GM23338 (cell line): ENCODE measurements at regions not wholly inside any gene's neighbourhood (a gene's known extent, or its start where the extent isn't known, plus 50 kb on each side); places are given as distances from the start of the nearest gene placed in this dataset.

Source experiments
- ATAC-seq: fragments of 200-7000 bp; cut with Tn5 transposase; 3 replicates; pipeline ENCODE4 v1.9.1; 2020
- DNase-seq: peaks from one replicate; pipeline ENCODE4 v3.0.0-alpha.2; 2015; ENCODE audit warnings: low spot score
- H2AFZ ChIP-seq: fragments of 200-600 bp; sonication (generic); 2 replicates; pipeline ENCODE4 v1.8.0; 2016; ENCODE audit warnings: antibody characterized with exemption, mild to moderate bottlenecking, moderate library complexity
- H3F3A ChIP-seq: fragments of 200-600 bp; sonication (generic); replicated peaks from 2 replicates; pipeline ENCODE4 v1.8.0; 2017; ENCODE audit warnings: antibody characterized with exemption, mixed run types, low read depth
- H3K27ac ChIP-seq: fragments of 200-600 bp; sonication (generic); 2 replicates; pipeline ENCODE4 v1.6.1; 2016; ENCODE audit warnings: low read depth
- H3K27me3 ChIP-seq: fragments of 200-600 bp; sonication (generic); 2 replicates; pipeline ENCODE4 v1.8.0; 2016; ENCODE audit warnings: mild to moderate bottlenecking, mixed run types, moderate library complexity; ENCODE audit not compliant: insufficient read depth
- H3K36me3 ChIP-seq: fragments of 200-600 bp; sonication (generic); 2 replicates; pipeline ENCODE4 v1.8.0; 2016; ENCODE audit warnings: mild to moderate bottlenecking; ENCODE audit not compliant: insufficient read depth
- H3K4me1 ChIP-seq: fragments of 200-600 bp; sonication (generic); 2 replicates; pipeline ENCODE4 v1.8.0; 2016; ENCODE audit warnings: mild to moderate bottlenecking, moderate library complexity; ENCODE audit not compliant: insufficient read depth
- H3K4me2 ChIP-seq: fragments of 200-600 bp; sonication (generic); 2 replicates; pipeline ENCODE4 v1.7.1; 2017; ENCODE audit warnings: mixed run types
- H3K4me3 ChIP-seq: fragments of 200-600 bp; sonication (generic); 2 replicates; pipeline ENCODE4 v1.6.1; 2016; ENCODE audit warnings: mixed run types
- H3K79me2 ChIP-seq: fragments of 200-600 bp; sonication (generic); replicated peaks from 2 replicates; pipeline ENCODE4 v1.8.0; 2017; ENCODE audit warnings: mild to moderate bottlenecking; ENCODE audit not compliant: insufficient read depth
- H3K9me2 ChIP-seq: fragments of 200-600 bp; sonication (generic); 2 replicates; pipeline ENCODE4 v1.8.0; 2017; ENCODE audit not compliant: insufficient read depth
- H4K20me1 ChIP-seq: fragments of 200-600 bp; sonication (generic); replicated peaks from 2 replicates; pipeline ENCODE4 v1.8.0; 2017; ENCODE audit warnings: mild to moderate bottlenecking; ENCODE audit not compliant: insufficient read depth
- H3K27ac Mint-ChIP-seq: 2 replicates; pipeline ENCODE4 v1.8.0; 2020; ENCODE audit warnings: inconsistent platforms, mild to moderate bottlenecking, moderate library complexity, mixed read lengths
- H3K27me3 Mint-ChIP-seq: 3 replicates; pipeline ENCODE4 v1.8.0; 2022; ENCODE audit warnings: low read depth, mild to moderate bottlenecking, moderate library complexity, mixed read lengths, inconsistent platforms; ENCODE audit not compliant: insufficient read depth, poor library complexity
- H3K36me3 Mint-ChIP-seq: 3 replicates; pipeline ENCODE4 v1.8.0; 2021; ENCODE audit warnings: low read depth, mild to moderate bottlenecking, inconsistent platforms, moderate library complexity, mixed read lengths
- H3K4me1 Mint-ChIP-seq: 3 replicates; pipeline ENCODE4 v1.8.0; 2020; ENCODE audit warnings: mild to moderate bottlenecking, inconsistent platforms, mixed read lengths
- H3K4me3 Mint-ChIP-seq: 3 replicates; pipeline ENCODE4 v1.8.0; 2021; ENCODE audit warnings: moderate library complexity, mild to moderate bottlenecking, inconsistent platforms, mixed read lengths
- H3K9me3 Mint-ChIP-seq: 3 replicates; pipeline ENCODE4 v1.8.0; 2020; ENCODE audit warnings: moderate library complexity, mild to moderate bottlenecking, inconsistent platforms, mixed read lengths
- CREB1 ChIP-seq: fragments of 250-450 bp; sonication (Bioruptor Pico); IDR thresholded peaks from 2 replicates; pipeline ENCODE4 v1.5.0; 2020; ENCODE audit warnings: low read depth, mild to moderate bottlenecking, moderate library complexity
- CTCF ChIP-seq, 2 experiments: fragments of 200-600 bp in 1 of 2; sonication (generic) in 1 of 2; conservative IDR thresholded peaks; 2 replicates each; pipeline versions ENCODE4 v1.5.1 to v1.6.1; 2016 to 2017; ENCODE audit warnings: antibody characterized with exemption in 2 of 2, low read depth in 2 of 2, mild to moderate bottlenecking in 2 of 2, moderate library complexity in 1 of 2
- EZH2 ChIP-seq: fragments of 200-600 bp; sonication (generic); IDR thresholded peaks from one replicate; pipeline ENCODE4 v1.8.0; 2017; ENCODE audit warnings: antibody characterized with exemption, mild to moderate bottlenecking, low read depth; ENCODE audit not compliant: unreplicated experiment
- EZH2phosphoT487 ChIP-seq: fragments of 200-600 bp; sonication (generic); IDR thresholded peaks from one replicate; pipeline ENCODE4 v1.8.1; 2018; ENCODE audit warnings: antibody characterized with exemption; ENCODE audit not compliant: unreplicated experiment
- JUNB ChIP-seq: IDR thresholded peaks from one replicate; pipeline ENCODE4 v1.6.1; 2016; ENCODE audit warnings: antibody characterized with exemption; ENCODE audit not compliant: unreplicated experiment
- NANOG ChIP-seq: IDR thresholded peaks from 2 replicates; pipeline ENCODE4 v1.6.1; 2016; ENCODE audit warnings: antibody characterized with exemption, borderline replicate concordance
- POLR2AphosphoS5 ChIP-seq: IDR thresholded peaks from 2 replicates; pipeline ENCODE4 v1.6.1; 2016; ENCODE audit warnings: antibody characterized with exemption, low read depth
- REST ChIP-seq: IDR thresholded peaks from one replicate; pipeline ENCODE4 v1.6.1; 2018; ENCODE audit warnings: antibody characterized with exemption; ENCODE audit not compliant: unreplicated experiment
- ZNF114 ChIP-seq: fragments of 250-450 bp; sonication (Bioruptor Pico); IDR thresholded peaks from 2 replicates; pipeline ENCODE4 v1.5.0; 2020; ENCODE audit warnings: mild to moderate bottlenecking, moderate library complexity
- ZNF331 ChIP-seq: fragments of 250-450 bp; sonication (Bioruptor Pico); IDR thresholded peaks from 2 replicates; pipeline ENCODE4 v1.5.0; 2020; ENCODE audit warnings: low read depth, mild to moderate bottlenecking, moderate library complexity

- no peaks in the 10 kb centered on the region for H3K9me3 Mint-ChIP-seq
- Histone ChIP-seq H3K36me3 (no peaks in the 10 kb centered on the region), H3K27me3 (no peaks in the 10 kb centered on the region), H2AFZ (no peak overlapping the region), H3K27ac (no peak overlapping the region), H3K4me3 (no peak overlapping the region), H4K20me1 (no peaks in the 10 kb centered on the region), H3K4me1 (no peaks in the 10 kb centered on the region), H3K4me2 (no peak overlapping the region), H3K79me2 (no peaks in the 10 kb centered on the region), H3K9me2 (no peaks in the 10 kb centered on the region; the same call in 1 of the 2 replicates), H3F3A (no peaks in the 10 kb centered on the region)
- no peaks in the 10 kb centered on the region for H3K36me3 Mint-ChIP-seq
- H3K27me3 Mint-ChIP-seq: no peaks in the 10 kb centered on the region
- no peak overlapping the region for H3K4me3 Mint-ChIP-seq
- ATAC-seq (no peak), DNase-seq (no peak)
- no peak overlapping the region for H3K27ac Mint-ChIP-seq
- TF ChIP-seq EZH2phosphoT487 (no peak), ZNF331 (CRISPR knock-in tag) (no peak), NANOG (no peak), EZH2 (no peak)
- peaks cover 18% of the 10 kb centered on the region for H3K4me1 Mint-ChIP-seq
Observed at GRCh38 chr15:39156166-39156565, 424.7 kb upstream of the THBS1 start.

- Histone ChIP-seq H2AFZ (no peak overlapping the region), H3K9me2 (no peaks in the 10 kb centered on the region; the same call in 1 of the 2 replicates)
- ATAC-seq: peak; percentile 28; the same call in 2 of the 3 replicates
- TF ChIP-seq JUNB: no peak
- no peak for TF ChIP-seq REST
- no peak for TF ChIP-seq ZNF114 (CRISPR knock-in tag)
- TF ChIP-seq ZNF331 (CRISPR knock-in tag): no peak
- TF ChIP-seq EZH2: no peak
- no peak for TF ChIP-seq POLR2AphosphoS5
- TF ChIP-seq CREB1 (CRISPR knock-in tag): no peak
- TF ChIP-seq CTCF (conservative IDR thresholded peaks at IDR 0.05; ENCODE audit: low read depth in 2 of 2): no peak
- TF ChIP-seq EZH2phosphoT487: no peak
Observed at GRCh38 chr15:39156646-39157250, 424.1 kb upstream of the THBS1 start.

More at GRCh38 chr15:39156646-39157250, 424.1 kb upstream of the THBS1 start:
- Histone ChIP-seq H3K27me3 (no peaks in the 10 kb centered on the region), H3K79me2 (no peaks in the 10 kb centered on the region), H3K4me1 (no peaks in the 10 kb centered on the region), H3K27ac (no peak overlapping the region), H3K4me2 (no peak overlapping the region), H3K4me3 (no peak overlapping the region), H4K20me1 (no peaks in the 10 kb centered on the region), H3K36me3 (no peaks in the 10 kb centered on the region), H3F3A (no peaks in the 10 kb centered on the region)
- H3K4me3 Mint-ChIP-seq: no peak overlapping the region
- no peak for DNase-seq
- peaks cover 15% of the 10 kb centered on the region for H3K4me1 Mint-ChIP-seq
- no peaks in the 10 kb centered on the region for H3K27me3 Mint-ChIP-seq
- no peak overlapping the region for H3K27ac Mint-ChIP-seq
- no peaks in the 10 kb centered on the region for H3K36me3 Mint-ChIP-seq
- no peaks in the 10 kb centered on the region for H3K9me3 Mint-ChIP-seq
